Posterior vena cava (tissue), 2 donors: ENCODE measurements at regions not wholly inside any gene's neighbourhood (a gene's known extent, or its start where the extent isn't known, plus 50 kb on each side); places are given as distances from the start of the nearest gene placed in this dataset.

ENCODE experiments used
- DNase-seq: peaks from one replicate; pipeline ENCODE4 v3.0.0-alpha.2; 2020; ENCODE audit warnings: low spot score
- intact Hi-C, 2 donors: fragments of 100-400 bp; cut with DNase I; formaldehyde crosslinking; loops; one replicate each; pipeline versions ENCODE4 v1.14.1 to v1.14.2; 2022 to 2023
- donor health status: DM: yes; HTN: yes; CAD: no.
- donor health status: DM: yes; HTN: yes; CAD: no.

DNA sequence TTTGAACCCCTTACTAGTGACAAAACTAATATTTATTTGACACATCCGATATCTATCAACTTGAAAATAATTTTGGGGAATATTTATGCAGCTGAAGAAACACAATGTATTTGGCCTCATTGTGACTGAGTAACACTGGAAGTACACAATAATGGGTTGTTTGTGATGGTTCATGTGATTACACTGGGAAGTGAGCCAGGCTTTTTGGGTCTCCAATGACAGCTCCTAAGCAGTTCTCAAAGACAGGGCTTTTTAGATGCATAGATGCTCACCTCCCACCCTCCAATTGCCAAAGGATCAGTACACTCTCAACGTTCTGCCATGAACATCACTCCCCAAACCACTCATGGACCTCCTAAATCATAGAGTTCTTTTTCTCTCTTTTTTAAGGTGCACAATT is 170.0 kb downstream of the SLC24A2 start:
- DNase-seq: no peak
- intact Hi-C loops: no loop called here

DNA sequence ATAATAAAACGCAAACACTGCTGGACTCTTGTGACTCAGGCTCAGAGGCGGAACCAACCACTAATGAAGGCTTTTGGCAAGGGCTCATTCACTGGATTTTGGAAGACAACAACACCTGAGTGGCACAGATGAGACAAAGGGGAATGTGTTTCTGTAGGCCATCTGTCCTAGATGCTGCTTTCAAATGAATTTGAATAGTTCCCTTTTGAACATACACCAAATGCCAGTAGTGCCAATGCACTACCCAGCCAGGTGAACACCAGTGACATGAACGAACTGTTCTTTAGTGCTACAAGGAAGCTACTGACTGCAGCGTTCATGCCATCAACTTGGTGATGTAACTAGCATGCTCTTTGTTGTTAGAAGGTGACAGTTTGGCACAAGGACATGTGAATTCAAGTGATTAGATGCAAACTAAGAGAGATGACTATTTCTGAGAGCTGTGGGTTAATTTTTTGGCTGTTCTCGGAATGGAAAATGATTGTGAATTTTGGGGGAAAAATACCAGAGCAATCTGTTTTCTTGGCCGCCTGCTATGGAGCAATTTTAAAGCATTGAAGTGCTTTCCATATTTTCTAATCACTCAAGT is 173.7 kb downstream of the SLC24A2 start:
- DNase-seq: no peak
- intact Hi-C loops: no loop called here

GRCh38 chr9:19614294-19614693 is 174.5 kb downstream of the SLC24A2 start:
- no peak for DNase-seq
- intact Hi-C loops: no loop called here

- intact Hi-C loops: no loop called here
- DNase-seq: no peak
Measured at GRCh38 chr9:19600538-19600937, 188.3 kb downstream of the SLC24A2 start.

DNA sequence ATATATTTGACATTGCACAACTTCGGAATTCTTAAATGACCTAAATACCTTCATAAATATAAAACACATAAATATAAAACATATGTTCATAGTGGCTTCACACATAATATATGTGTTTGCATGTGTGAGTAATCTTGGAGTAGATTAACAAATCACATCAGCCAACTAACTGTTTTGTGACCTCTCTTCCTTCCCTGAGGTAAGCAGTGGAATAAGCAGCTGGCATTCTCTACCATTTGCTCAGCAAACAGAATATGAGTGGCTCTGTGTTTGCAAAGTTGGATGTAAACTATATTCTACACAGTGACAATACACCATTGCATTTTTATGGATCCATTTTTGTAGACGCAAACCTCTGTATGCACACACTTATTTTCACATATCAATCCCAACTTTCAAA is 189.9 kb downstream of the ACER2 start:
- intact Hi-C loops: no loop called here
- no peak for DNase-seq

- DNase-seq: no peak
- intact Hi-C loops: no loop called here
Measured at GRCh38 chr9:19597176-19597575, 188.4 kb downstream of the ACER2 start.

- intact Hi-C loops: no loop called here
- DNase-seq: no peak
Measured at GRCh38 chr9:19595003-19595402, 186.2 kb downstream of the ACER2 start.

DNA sequence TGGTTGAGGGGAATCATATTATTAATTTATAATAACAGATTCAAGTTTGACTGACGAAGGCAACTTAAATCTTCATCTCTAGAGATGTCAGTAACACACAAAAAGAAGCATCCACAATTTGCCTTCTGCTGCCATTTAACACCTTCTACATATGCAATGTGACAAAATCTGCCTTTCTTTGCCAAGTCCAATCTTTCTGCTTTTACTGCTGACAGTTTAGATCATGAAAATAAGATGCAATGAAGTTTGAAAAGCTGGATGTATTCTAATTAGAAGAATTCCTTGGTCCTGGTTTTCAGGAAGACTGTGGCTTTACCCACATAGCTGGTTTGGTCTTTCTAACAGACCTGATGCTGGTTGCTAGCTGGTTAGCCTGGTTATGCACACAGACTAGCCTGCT is 178.9 kb downstream of the ACER2 start:
- intact Hi-C loops: no loop called here
- no peak for DNase-seq

DNA sequence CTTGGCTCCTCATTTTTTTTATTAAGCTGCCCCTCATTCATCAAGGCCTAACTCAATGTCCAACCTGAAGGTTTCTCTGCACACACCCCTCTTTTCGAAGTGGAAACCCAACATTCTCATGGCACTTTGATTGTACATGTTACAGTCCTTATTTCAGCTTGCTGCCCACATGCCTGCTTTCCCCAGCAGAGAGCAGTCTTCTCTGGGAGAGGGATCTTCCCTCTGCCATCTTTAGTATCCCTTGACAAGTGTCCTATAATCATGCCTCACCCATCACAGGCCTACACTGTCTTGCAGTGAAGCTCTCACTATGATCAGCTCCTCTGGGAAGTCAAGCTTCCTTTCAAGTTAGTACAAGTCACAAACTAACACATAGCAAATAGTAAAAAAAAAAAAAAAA is 175.1 kb downstream of the ACER2 start:
- intact Hi-C loops: no loop called here
- no peak for DNase-seq

DNA sequence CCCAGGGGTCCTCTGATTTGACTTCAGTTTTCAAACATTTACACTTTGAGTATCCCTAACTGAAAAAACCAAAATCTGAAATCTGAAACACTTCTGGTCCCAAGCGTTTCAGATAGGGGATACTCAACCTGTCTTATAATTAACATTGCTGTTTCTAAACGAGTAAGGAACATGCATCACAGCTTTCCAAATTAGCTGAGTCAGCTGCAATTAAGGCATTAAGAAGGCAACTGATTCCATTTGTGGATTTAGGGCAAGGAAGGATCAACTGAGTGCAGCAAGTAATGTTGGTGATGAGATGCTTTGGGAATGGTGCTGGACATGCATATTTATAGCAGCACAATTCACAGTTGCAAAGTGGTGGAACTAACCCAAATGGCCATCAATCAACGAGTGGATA is 168.6 kb downstream of the ACER2 start:
- intact Hi-C loops: no loop called here
- no peak for DNase-seq

- DNase-seq: no peak
- intact Hi-C loops: no loop called here
Measured at GRCh38 chr9:19568946-19569345, 160.1 kb downstream of the ACER2 start.

GRCh38 chr9:19564396-19565061 is 155.7 kb downstream of the ACER2 start:
- DNase-seq: no peak

GRCh38 chr9:19555214-19555613 is 146.4 kb downstream of the ACER2 start:
- no peak for DNase-seq
- intact Hi-C loops: no loop called here

More at GRCh38 chr9:19564396-19565061, 155.7 kb downstream of the ACER2 start:
- intact Hi-C loops: no loop called here

DNA sequence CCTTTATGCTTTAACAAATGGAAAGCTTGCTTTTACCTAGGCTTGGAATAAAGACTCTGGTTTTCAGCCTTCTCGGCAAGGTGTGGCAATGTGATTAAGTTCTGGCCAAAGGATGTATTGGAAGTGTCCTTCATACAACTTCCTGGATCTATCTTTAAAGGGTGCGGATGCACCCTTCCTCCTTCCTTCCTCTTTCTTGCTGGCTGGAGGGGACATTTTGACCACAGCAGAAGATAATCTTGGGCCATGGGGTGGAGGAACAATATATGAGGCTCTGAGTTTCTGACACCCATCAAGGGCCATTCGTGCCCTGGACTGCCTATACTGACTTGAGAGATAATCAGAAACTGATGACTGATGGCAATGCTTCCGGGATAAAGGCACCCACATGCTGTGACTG is 145.7 kb downstream of the ACER2 start:
- no peak for DNase-seq
- intact Hi-C loops: no loop called here

DNA sequence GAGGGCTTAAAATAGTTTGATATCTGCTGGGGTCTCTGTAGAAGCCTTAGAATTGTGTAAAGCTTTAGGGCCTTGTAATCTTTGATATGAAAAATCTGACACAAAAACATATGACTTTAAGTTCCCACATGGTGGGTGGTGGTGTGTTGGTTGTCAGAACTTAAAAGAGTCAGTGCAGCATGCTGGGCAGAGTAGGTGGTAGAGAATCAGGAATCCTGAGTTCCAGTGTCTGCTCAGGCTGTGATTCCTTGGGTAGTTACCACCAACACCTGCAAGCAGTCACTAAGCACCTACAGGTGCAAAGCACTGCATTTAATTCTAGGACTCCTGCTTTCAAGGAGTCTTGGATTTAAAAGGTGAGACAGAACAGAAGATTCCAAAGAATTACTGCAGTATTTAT is 144.6 kb downstream of the ACER2 start:
- no peak for DNase-seq
- intact Hi-C loops: no loop called here

- no peak for DNase-seq
- intact Hi-C loops: no loop called here
Measured at GRCh38 chr9:19552282-19553105, 143.7 kb downstream of the ACER2 start.

- intact Hi-C loops: no loop called here
- DNase-seq: no peak
Measured at GRCh38 chr9:19551124-19551929, 142.5 kb downstream of the ACER2 start.

- DNase-seq: no peak
- intact Hi-C loops: no loop called here
Measured at GRCh38 chr9:19550009-19550408, 141.2 kb downstream of the ACER2 start.

- intact Hi-C loops: no loop called here
- DNase-seq: no peak
Measured at GRCh38 chr9:19533373-19533772, 124.6 kb downstream of the ACER2 start.

DNA sequence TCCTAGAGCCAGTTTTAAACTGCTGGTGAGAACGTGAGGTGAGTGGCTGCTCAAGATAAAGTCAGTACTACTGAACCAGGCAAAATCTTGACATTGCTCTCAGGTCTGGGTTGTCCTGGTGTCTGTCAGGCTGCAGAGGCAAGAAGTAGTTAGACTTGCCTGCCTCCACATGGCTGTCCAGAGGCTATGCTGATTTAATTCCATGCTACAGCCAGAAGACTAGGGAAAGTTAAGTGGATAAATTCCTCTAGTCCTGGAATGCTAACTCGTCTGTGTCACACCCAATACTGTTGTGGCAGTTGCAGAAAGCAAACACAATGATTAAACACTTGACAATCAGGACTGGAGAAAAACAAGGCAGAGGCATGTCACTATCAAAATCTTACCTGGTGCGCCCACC is 118.9 kb downstream of the ACER2 start:
- intact Hi-C loops: no loop called here
- no peak for DNase-seq
